HG03066 (cell line): ENCODE measurements at regions not wholly inside any gene's neighbourhood (a gene's known extent, or its start where the extent isn't known, plus 50 kb on each side); places are given as distances from the start of the nearest gene placed in this dataset.

Experiments used
- ATAC-seq: cut with Tn5 transposase; IDR thresholded peaks from one replicate; pipeline ENCODE4 v1.9.1; 2021; ENCODE audit warnings: low read depth; ENCODE audit not compliant: unreplicated experiment

DNA sequence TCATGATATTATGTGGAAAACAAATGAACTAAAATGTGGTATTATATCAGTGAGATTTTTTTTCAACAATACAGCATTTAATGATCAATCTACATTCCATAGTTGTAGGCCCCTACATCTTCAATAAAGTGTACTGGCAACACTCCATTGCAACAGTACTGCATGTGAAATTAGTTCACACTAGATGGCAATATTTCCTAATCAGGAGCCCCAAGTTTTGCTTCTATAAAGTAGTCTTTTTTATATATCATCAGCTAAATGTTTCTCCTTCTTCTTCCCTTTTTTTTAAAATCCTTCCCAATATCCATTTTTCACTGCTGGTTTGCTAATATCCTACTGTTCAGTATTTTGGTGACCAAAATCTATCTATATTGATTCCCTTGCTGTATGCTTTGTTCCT, 528.3 kb upstream of the ATXN8OS start:
- ATAC-seq, result no peak

DNA sequence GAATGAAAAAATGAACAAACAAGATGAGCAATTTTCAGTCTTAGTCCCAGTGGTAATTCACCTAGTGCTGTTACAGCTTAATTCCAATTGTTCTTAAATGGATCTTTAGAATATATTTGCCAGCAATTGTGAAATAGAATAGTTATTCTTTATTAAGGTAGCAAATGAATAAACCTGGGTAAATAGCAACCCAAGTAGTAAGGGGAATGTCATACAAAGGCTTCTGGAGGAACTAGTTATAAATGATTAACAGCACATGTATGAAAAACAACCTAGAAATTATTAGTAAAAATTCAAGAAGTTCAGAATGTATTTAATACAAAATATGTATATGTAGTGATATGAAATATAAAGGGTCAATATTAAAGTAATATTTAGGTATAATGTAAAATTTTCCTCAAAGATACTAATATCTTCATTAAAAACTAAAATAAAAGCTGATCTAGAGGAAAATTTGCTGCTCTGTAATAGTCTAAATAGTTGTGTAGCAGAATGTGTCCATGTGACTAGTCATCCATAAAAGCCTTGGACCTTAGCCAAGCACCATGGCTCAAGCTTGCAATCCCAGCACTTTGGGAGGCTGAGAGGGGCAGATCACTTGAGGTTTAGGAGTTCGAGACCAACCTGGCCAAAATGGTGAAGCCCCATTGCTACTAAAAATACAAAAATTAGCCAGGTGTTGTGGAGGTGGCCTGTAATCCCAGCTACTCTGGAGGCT, 535.9 kb upstream of the ATXN8OS start:
- ATAC-seq, result no peak

DNA sequence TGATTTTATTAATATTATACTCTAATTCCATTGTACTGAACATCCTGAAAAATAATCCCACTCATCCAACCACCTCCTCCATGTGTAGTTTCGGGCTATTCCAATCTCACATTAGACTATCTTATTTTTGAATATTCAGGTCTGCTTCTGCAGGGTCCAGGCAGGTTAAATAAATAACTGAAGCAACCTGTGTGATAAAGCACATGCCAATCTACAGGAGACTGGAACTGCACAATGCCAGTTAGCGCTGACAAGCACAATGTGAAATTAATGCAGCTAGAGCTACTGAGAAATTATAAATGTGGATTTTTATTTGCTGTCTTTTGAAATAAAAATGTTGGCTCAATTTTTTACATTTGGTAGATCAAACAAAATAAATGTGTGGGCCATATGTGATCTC, 540.1 kb upstream of the ATXN8OS start:
- no peak for ATAC-seq

DNA sequence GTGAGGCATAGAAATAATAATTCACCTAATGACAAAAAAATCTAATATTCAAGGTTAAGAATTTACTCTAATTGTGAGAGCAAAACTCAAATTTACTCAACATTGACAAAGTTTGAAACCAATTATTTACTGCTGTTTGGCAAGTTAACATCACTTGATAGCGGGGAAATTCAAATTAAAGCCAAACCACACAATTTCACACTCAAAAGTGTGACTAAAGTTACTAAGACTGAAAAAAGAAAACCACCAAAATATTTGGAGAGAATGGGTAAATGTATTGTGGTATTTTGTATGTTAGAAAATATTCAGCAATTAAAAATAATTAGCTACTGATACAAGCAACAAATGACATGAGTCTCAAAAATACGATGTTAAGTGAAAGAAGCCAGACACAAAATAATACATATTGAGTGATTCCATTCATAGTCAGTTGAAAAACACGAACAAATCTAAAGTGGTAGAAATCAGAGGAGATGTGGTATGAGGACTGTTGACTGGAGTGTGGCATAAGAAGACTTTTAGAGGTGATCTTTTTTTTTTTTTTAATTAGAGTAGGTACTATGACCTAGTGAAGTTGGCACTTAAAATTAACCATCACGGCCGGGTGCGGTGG, 541.4 kb upstream of the ATXN8OS start:
- ATAC-seq, result no peak

DNA sequence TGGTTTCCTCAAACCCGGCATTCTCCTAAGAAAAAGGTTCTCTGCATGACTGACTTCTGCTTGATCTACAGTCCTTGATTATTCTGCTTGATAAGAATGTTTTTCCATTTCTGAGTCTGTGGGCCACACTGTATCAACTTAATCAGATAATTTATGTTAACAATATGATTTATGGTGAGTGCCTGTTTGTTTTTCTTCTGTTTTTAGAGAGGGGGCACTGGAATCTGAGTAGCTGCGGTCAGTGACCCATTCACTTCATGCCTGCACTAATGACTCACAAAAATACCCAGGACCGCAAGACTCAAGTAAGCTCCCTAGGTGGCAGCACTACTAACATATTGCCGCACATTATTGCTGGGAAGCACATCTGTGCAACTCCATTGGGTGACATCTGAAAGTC, 542.3 kb upstream of the ATXN8OS start:
- ATAC-seq, result peak; percentile 75

DNA sequence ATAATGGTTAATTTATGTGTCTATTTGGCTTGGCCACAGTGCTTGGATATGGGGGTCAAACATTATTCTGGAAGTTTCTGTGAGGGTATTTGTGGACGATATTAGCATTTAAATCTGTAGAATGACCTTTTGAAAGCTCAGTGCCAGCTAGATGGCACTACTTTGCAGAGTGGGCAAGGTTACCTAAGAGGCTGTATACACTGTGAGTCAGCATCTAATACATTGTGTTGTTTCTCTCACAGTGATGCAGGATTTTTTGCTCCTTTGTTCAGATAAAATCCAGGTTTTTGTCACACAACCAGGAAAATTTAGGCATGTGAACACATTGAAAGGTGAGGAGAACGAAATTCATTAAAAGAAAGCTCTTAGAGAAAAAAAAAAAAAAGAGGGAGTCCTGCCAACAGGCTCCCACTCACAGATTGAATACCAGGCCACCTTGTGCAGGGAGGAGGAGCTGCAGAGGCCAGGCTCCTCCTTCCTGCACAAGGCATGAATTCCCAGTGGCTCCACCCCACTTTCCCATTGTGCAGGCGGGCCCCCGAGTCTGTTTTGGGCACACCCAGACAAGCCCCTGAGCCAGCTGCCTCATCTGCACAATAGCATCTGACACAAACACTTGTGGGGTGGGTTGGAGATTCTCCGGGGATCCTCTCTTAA, 551.0 kb upstream of the ATXN8OS start:
- no peak for ATAC-seq

DNA sequence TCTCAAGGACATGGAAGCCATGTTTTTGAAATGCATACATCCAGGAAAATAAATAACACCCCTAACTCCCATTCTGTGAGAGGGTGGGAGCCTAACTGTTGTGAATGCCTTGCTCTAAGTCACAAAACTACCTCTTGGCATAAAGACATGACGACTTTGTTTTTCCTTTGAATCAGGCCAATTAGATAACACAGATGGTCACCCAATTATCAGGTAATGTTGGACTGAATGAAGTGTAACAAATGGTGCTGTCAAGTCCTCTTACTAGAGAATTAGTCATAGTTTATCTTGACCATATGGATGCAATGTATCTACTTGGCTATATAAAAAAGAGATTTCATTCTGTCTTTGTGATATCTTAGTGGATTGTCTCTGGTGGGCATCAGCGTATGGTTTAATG, 553.6 kb upstream of the ATXN8OS start:
- ATAC-seq, result no peak

DNA sequence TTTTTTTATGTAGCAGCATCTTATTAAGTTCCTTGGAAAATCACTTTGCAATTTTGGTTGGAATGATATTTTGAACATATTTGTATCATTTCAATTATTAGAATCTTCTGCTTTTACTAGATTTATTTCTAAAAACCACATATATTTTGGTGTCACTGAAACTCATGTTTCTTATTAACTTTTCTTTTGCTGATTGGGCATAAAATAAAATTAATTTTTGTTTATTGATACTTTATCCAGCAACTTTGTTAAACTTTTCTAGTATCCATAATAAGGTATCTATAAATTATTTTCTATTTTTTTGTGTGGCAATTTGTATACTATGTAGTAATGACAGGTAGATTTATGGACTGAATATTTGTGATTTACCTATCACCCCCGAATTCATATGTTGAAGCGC, 556.4 kb upstream of the ATXN8OS start:
- no peak for ATAC-seq

DNA sequence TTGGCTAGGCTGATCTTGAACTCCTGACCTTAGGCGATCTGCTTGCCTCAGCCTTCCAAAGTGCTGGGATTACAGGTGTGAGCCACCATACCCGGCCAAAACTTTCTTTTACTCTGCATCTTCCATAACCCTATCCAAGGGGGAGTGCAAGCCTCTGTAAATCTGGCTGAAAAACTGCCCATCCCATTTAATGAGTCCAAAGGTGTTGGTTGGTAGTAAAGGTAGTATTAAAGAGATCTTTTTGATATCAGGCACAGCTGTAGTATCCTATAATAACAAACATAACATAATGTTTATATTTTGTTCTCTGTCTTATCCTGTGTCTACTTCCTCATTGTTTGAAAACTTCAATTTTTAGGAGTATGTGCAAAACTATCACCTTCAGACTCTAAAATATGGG, 559.8 kb upstream of the ATXN8OS start:
- no peak for ATAC-seq

DNA sequence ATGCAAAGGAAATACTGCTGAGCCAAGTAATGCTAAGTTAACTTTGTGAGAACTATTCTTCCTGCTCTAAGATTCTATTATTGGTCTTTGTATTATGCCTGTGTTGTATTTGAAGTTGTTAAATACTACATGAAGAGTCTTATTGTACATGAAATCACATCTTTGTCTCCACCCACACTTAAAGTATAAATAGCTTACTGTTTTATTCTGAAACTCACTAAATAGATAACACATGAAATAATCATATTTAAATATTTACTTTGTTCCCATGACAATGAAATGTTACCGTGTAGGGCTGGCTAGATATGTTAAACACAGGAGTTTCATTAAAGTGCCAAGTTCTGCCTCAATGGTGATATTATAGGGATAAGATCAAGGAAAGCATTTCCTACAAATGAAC, 562.1 kb upstream of the ATXN8OS start:
- ATAC-seq, result no peak

DNA sequence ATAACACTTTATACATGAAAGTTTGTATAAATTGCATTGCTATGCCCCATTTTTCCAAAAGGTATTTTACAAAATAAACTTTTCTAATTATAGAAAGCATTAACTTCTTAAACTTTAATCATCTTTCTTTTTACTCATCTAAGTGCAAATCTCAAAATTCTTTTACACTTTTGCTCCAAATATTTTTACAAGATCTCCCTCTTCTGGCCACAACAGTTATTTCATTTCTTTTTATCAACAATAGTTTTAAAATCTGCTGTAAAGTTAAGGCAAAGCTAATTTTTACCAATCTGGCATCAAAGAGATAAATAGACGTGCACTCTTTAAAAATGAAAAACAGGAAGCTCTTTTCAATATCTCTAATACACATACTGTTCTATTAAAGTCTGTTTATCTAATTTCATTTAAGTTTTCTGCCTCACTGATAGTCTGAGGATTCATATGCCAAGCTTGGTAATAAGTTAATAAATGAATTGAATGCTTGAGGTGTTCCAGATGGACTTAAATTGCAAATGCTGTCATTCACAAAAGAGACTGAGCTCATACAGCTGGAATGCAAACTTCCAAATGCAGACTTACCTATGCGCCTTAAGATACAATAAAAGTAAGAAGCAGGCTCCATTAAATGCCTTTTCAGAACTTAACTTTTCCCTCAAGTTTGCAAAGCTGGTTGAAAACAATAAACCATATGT, 583.0 kb upstream of the ATXN8OS start:
- ATAC-seq, result no peak

DNA sequence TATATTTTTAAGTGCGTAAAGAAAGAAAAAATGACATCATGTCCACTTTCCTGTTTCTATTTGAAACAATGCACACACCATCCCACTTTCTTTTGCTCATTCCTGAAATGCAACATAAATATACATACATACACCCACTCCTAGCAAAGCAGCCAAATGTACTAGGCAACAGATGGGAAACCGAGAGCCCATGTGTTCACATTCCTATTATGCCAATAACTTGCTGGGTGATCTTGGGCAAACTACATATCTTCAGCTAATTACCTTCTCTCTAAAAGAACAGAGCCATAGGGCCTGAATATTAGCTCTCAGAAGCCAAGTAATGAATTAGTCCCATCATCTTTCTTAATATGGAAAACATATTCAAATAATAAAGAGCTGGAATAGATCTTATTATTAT, 610.6 kb upstream of the ATXN8OS start:
- ATAC-seq, result no peak

DNA sequence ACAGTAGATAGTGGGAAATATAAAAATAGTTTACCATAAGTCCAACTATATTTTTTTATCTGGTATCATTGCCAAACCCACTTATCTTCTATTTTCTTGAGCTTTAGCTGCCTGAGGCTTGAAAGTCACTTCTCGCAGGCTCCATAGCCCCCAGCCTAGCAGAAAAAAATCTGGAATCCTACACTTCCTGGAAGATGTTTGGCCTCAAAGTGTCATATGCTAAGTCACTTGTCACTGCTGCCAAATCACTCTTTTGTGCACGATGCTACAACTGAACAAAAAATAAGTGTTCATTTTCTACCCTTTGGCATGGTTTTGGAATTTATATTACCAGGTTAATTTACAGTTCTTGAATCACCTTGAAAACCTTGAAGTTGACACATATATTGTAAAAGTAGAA, 612.5 kb upstream of the ATXN8OS start:
- no peak for ATAC-seq

DNA sequence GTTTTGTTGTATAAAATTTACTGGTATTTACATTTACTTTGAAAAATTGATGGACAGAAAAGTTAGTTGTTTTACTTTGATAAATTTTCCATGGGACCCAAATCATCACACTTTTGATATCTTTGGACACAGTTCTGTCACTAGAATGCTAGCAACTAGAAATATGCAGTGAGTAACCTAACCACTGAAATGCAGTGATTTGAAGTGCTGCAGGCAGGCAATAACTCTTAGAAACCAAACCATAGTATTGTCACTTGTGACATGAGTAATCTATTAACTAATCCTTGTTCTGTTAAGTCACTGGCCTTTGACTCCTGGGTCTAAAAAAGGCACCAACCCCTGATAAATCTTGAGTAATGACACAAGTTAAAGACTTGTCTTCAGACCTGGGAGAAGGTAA, 620.0 kb upstream of the ATXN8OS start:
- ATAC-seq, result no peak

DNA sequence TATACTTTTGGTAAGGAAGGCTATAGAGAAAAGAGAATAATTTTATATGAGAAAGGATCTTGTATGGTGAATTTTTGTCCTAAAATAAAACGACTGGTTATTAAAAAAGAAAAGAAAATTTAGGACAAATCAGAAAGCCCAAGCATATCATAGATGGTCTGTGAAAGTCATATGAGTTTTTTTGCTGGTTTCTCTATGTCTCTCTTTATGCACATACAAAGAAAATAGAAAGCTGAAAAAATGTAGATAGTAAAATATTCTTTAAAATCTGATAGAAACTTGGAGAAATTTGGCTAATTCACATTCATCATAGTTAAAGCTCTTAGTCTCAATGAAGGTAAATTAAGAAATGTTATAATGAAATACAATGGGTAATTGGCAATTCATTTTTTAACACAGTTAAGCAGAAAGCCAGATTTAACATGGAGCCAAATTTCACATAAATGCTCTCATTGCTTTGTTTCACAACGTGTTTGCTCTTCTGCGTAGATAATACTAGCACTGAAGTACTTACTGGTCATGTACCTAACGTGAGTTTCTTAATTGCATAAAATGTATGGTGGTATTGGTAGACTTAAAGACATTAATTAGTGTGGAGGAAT, 621.5 kb upstream of the ATXN8OS start:
- no peak for ATAC-seq

DNA sequence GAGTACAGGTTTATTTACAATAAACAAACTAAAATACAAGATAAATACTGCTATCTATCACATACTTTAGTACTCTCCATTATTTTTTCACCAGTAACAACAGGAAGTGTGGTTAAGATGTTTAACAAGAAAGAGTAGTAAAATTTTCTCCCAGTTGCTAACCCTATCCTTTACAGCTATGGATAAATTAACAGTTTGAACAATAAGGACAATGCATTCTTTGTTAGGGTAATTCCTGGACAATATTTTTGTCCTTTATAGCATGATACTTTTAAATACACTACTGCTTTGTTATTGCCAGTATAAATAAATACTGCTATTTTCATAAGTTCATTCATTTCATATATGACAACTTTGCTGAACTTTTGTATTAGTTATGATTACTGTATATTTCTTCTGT, 630.2 kb upstream of the ATXN8OS start:
- no peak for ATAC-seq

DNA sequence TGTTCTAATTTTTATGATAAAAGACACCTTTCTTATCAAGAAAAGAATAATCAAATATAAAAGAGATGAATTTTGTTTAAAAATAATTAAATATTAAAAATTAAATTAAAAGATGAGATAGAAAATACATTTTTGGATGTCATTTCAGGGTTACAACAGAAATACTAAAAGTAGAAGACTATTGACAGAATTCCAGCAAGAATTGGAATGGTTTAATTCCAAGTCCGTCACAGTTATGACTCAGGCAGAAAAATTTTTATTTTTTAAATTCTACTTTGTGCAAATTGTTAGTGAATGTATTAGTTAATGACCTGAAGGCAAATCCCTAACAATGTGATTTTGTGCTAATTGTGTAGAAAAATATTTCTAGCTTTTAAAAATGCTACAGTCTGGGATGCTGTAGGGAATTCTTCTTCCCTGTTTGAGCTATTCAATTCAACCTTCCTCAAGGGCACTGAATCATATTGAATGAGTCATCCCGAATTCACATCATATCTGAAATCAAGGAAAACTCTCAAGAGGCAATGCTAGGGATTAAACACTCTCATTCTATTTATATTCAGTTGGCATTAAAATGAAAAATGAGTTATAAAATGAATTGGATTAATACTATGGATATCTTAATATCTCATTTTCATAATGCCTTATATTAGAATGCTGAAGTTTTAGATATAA, 633.5 kb upstream of the ATXN8OS start:
- ATAC-seq, result no peak

DNA sequence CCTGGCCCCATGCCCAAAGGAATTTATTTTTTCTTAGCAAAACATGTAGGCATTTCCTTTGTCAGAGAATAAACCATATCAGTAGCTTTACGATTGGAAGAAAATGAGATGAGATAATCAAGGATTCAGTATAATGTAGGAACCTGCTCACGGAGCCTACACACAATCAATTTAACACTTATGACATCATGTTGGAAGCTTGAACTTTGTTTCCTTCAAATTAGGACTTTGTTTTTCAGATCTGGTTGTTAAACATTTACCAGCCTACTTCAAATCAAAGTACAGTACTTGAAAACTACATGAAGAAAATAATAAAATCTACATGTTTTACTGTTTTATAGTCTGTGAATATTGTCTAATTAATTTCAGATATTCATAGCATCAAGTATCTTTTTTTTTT, 639.0 kb upstream of the ATXN8OS start:
- ATAC-seq, result no peak

DNA sequence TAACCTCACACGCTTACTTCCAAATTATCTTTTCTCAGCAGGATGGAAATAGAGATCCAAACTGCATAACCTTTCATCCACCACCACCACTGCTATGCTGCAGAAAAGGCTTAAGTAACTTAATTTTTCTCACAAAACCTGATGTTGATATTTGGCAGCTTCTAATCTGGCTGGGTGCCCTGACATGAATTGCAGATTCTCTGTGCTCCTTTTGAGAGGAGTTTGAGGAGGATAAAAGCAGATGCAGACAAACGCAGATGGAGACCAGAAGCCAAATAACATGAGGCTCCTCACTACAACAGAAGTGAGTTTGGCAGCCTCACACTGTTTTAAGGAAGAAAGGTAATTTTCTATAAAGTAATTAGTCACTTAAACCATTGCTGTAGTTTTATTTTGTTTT, 646.2 kb upstream of the ATXN8OS start:
- no peak for ATAC-seq

DNA sequence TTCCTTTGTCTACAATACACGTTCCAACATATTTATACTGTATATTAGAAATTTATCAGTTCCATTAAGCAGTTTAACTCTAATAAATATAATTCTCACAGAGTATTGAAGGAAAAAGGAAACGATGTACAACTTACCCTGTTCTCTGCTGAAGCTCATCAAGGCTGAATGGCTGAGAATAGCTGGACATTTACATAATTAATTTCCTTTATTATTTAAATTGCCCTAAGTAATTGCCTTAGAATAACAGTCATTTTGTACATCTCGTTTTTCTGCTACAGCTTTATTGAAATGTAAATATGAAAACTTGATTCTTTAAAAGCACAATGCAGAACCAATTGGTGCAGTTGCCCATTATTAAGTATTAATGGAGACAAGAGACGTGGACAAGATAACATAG, 648.3 kb upstream of the ATXN8OS start:
- ATAC-seq, result no peak

DNA sequence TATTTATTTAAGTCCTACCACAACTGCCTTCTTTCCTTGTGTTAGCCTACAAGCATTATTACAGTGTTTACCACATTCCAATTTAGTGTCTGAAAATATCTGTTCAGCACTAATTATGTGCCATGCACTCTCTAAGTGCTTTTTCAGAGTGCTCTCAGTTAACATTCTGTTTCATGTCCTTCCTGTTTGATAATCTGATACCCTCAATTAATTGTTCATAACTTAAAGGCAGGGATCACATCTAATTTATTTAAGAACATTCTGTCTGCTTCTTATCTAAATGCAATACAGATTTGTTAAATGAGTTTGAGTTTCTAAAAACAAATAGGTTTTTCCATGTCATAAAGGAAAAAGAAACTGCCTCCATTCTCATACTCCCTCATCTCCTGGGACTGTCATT, 649.6 kb upstream of the ATXN8OS start:
- ATAC-seq, result no peak
